GM23338 (cell line): ENCODE measurements at regions not wholly inside any gene's neighbourhood (a gene's known extent, or its start where the extent isn't known, plus 50 kb on each side); places are given as distances from the start of the nearest gene placed in this dataset.

Experiments used
- CREB1 ChIP-seq: fragments of 250-450 bp; sonication (Bioruptor Pico); IDR thresholded peaks from 2 replicates; pipeline ENCODE4 v1.5.0; 2020; ENCODE audit warnings: low read depth, mild to moderate bottlenecking, moderate library complexity
- CTCF ChIP-seq, 2 experiments: fragments of 200-600 bp in 1 of 2; sonication (generic) in 1 of 2; conservative IDR thresholded peaks; 2 replicates each; pipeline versions ENCODE4 v1.5.1 to v1.6.1; 2016 to 2017; ENCODE audit warnings: antibody characterized with exemption in 2 of 2, low read depth in 2 of 2, mild to moderate bottlenecking in 2 of 2, moderate library complexity in 1 of 2
- EZH2 ChIP-seq: fragments of 200-600 bp; sonication (generic); IDR thresholded peaks from one replicate; pipeline ENCODE4 v1.8.0; 2017; ENCODE audit warnings: antibody characterized with exemption, mild to moderate bottlenecking, low read depth; ENCODE audit not compliant: unreplicated experiment
- EZH2phosphoT487 ChIP-seq: fragments of 200-600 bp; sonication (generic); IDR thresholded peaks from one replicate; pipeline ENCODE4 v1.8.1; 2018; ENCODE audit warnings: antibody characterized with exemption; ENCODE audit not compliant: unreplicated experiment
- JUNB ChIP-seq: IDR thresholded peaks from one replicate; pipeline ENCODE4 v1.6.1; 2016; ENCODE audit warnings: antibody characterized with exemption; ENCODE audit not compliant: unreplicated experiment
- POLR2AphosphoS5 ChIP-seq: IDR thresholded peaks from 2 replicates; pipeline ENCODE4 v1.6.1; 2016; ENCODE audit warnings: antibody characterized with exemption, low read depth
- REST ChIP-seq: IDR thresholded peaks from one replicate; pipeline ENCODE4 v1.6.1; 2018; ENCODE audit warnings: antibody characterized with exemption; ENCODE audit not compliant: unreplicated experiment
- STAT1 ChIP-seq: IDR thresholded peaks from one replicate; pipeline ENCODE4 v1.6.1; 2016; ENCODE audit warnings: antibody characterized with exemption; ENCODE audit not compliant: unreplicated experiment
- ZNF114 ChIP-seq: fragments of 250-450 bp; sonication (Bioruptor Pico); IDR thresholded peaks from 2 replicates; pipeline ENCODE4 v1.5.0; 2020; ENCODE audit warnings: mild to moderate bottlenecking, moderate library complexity

- peak; percentile 61 to 81 for TF ChIP-seq CTCF (conservative IDR thresholded peaks at IDR 0.05; ENCODE audit: low read depth in 2 of 2)
- no peak for TF ChIP-seq POLR2AphosphoS5
- TF ChIP-seq EZH2, result no peak
- no peak for TF ChIP-seq CREB1 (CRISPR knock-in tag)
- no peak for TF ChIP-seq REST
- no peak for TF ChIP-seq EZH2phosphoT487
- no peak for TF ChIP-seq ZNF114
- no peak for TF ChIP-seq JUNB
- no peak for TF ChIP-seq STAT1
Observed at GRCh38 chr15:59741274-59741906, 52.3 kb upstream of the BNIP2 start.
